ENCODE measurements at regions not wholly inside any gene's neighbourhood (a gene's known extent, or its start where the extent isn't known, plus 50 kb on each side); places are given as distances from the start of the nearest gene placed in this dataset.

DNA sequence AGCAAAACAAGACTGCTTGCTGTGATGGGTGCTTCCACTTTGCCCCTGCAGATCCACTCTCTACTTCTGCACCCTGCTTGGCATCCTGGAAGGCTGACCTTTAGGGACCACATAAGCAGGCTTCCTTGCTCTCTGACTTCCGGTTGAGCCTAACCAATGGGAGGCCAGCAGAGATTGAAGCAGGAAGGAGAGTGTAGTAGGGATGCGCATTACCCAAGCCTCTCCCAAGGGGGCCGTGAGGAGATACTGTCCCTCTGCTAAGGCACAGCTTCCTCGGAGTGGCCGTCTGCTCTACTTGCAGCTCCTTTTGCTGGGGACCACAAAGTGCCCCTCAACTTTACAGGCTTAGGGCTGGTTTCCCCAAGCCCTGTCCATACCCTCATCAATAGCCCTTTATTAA lies 624.3 kb upstream of the TENM3 start:
- DNase-seq (ENCODE audit: low spot score), result no peak

DNA sequence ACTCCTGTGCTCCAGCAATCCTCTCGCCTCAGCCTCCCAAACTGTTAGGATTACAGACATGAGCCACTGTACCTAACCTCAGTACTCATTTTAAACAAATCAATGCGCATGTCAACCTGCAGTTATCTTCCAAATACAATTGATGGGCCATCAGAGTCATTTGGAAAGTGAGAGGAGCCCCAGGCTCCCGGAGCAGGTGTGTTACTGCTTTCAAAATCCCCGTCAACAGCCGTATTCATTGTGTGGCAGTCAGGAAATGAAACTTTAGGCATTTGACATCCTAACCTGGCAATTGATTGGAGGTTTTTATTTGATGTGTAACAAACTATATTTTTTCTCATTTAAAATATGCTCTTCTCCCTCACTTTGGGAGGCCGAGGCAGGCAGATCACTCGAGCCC lies 623.6 kb upstream of the TENM3 start:
- no peak for DNase-seq (ENCODE audit: low spot score)

DNA sequence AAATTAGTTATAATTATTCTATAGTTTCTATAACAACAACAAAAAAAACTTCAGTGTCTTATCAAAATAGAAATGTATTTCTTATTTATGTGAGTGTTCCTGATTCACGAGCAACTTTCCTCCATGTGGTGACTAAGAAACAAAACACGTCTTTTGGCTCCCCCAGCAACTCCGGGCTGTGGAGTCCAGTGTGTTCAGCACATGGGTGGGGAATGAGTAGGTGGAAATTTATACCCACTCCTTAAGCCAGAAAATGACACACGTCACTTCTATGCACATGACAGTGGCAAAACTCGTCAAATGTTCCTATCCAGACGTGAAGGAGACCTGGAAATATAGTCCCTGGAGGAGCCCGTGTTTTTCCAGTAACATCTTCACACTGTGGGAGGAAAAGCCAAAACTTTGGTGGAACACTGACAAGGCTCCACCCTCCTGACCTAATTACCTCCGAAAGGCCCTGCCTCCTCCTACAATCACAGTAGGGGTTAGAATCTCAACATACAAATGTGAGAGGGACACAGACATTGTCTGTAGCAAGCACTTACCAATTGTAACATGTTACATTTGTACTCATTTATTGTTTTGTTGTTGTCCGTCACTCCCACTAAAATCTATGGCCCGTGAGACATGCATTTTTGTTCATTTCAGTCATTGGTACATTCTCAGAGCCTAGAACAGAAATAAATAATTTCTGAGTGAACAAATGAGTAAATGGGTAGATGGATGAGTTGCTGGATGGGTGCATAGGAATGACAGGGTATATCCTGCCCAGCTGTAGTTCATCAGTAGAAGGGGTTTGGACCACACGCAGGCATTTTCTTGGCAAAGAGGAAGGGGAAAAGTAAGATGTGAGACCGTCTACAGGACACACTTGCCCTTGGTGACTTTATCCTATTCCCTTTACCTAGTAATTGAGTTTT lies 605.8 kb upstream of the TENM3 start:
- DNase-seq (ENCODE audit: low spot score), result no peak

DNA sequence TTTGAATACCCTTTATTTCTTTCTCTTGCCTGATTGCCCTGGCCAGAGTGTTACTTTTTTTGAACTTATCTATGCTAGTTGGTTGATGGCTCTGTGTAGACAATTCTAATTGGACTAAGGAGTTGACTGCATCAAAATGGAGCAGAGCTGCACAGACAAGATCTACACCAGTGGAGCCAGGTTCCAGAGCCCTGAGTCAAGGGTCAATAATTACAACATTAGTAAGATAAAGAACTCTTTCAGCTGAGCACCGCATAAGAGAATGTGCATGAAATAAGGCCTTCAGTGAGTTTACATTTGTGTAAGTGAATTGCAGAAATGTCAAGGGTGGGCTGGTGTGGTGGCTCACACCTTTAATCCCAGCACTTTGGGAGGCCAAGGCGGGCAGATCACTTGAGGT lies 599.7 kb upstream of the TENM3 start:
- DNase-seq (ENCODE audit: low spot score), result no peak

DNA sequence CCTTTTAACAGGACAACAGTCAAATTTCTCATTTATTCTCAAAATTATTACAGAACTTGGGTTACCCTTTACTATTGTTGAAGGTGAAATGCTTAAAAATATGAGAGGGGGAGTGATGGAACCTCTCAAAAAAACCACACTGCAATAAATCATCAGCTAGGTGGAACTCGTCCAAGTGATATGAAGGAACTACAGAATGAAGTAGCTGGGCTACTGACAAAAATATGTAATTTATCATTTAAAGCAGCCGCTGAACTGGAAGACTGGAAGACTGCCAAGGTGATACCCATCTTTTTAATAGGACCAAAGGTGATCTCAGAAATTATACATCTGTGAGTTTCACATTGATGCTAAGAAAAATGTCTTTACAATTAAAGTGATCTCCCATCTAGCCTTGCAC lies 597.7 kb upstream of the TENM3 start:
- no peak for DNase-seq (ENCODE audit: low spot score)

DNA sequence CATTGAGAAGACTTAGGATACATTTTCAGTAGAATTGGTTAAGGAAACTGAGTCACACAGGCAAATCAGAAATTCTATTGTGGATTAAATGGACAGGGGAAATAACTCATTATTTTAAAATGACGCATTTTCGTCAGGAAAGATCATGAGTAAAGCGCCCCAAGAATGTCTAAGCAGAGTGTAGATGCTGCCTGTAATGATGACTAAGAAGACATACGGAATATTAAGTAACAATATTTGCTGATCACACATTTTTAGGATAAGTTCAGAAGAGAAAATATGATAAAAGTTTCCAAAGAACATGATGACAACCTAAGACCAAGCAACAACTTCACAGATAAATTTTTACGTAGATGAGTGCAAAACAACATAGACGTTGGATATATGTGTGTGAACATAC lies 596.3 kb upstream of the TENM3 start:
- no peak for DNase-seq (ENCODE audit: low spot score)

DNA sequence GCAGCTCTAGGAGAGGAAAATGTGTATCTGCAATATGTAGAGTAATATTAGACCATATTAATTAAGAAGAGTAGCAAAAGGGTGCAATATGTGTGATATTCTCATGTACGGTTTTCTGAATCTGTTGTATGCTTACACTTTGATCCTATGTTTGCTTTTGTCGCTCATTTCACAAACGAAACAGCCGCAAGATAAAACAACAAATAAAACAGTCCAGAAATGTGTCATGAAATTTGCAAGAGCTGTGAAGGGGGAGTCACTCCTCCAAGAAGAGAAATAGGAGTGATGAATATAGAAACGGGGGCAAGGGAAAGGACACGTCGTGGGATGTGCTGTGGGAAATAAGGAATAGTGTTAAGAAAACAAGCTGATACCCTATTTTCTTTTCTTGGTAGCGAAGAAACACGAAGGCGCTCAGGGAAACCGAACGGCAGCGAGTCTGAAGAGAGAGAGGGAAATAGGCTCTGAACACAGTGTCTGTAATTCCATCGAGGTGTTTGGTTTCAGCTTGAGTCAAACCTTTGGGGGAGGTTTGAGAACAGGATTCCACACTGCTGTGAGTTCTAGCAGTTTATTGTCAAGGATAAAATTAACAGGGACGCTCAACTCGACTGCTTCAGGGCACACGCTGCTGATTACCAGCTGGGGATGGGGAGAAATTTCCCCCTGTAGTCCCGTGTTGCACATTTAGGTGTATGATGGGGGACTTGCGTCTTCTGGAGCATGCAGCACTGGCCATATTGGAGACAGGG lies 595.6 kb upstream of the TENM3 start:
- no peak for DNase-seq (ENCODE audit: low spot score)

DNA sequence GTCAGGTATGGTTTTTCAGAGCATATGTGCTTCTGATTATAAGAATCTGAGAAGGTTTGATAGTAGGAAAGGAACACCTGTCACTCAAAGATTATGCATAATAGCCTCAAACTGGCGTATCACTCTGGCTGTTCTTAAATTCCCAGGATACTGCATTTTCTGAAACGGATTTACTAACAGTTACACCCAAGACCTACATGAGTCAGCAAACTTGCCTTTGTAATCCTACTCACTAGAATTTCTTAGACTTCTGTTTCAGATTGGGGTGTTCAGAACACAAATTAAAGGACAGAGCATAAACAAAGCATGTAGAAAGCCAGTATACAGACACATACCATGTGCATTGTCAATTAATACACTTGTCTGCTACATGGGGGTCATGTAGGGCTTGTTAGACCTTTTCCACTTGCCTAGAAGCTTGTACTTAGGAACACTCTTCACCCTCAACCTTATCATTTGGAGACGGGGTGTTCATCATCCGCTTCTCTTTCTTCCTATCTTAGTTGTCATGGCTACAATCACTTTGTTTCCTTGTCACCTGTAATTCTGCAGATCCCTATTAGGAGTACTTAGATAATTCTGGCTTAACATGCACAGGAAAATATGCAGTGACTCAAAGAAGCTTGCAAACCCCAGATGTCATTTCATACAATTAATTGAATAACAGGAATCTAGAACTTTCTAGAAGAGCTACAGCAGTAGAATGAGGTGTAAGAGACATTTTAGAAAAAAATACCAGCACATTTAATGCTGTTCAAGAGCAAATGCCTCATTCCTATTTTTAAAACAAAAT lies 593.0 kb upstream of the TENM3 start:
- DNase-seq (ENCODE audit: low spot score), result no peak

DNA sequence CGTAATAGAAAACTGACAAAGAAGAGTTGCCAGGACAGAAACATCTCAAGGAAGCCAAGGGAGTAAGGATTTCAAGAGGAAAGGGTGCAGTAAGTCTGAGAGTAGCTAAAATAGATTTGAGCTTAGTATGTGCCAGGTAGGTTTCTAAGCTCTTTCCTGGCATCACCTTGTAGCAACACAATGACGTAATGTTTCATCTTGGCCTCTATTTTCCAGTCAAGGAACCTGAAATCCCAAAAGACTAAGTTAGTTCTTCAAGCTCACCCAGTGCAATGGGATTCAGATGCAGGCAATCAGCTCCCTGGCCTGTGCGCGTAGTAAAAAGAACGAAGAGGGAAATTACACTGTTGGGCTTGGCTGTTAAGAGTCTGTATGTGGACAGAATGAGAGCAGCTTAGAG lies 586.5 kb upstream of the TENM3 start:
- no peak for DNase-seq (ENCODE audit: low spot score)

DNA sequence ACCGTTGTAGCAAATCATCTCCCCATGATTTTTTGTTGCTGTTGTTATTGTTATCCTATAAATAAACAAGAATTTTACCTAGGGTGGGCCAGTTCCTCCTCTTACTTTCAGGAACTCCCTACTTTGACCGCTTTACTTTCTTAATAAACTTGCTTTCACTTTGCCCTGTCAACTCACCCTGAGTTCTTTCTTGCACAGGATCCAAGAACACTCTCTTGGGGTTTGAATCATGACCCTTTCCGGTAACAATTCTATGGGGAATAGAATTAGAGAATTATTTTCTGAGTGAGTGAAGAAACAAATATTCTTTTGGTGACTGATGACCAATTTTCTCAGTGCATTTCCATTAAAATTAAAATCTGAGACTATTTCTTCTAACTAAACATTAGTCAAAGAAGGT lies 584.0 kb upstream of the TENM3 start:
- DNase-seq (ENCODE audit: low spot score), result no peak

DNA sequence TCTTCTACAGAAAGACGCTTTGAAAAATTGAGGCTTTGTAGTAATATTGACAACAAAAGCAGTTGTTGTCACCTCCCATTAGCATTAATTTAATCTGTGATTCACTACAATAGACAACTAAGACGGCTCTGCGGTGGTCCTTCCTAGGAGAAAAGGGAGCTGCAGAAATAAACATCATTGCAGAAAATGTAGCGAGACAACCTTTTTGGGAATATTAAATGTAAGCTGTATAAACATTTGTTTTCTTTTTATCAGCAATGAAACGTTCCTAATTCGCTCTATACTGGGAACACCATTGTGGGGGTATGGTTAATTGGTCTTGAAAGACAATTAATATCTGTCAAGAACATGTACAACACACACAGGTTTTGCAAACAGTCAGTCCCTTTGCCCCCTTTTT lies 583.3 kb upstream of the TENM3 start:
- DNase-seq (ENCODE audit: low spot score), result no peak

DNA sequence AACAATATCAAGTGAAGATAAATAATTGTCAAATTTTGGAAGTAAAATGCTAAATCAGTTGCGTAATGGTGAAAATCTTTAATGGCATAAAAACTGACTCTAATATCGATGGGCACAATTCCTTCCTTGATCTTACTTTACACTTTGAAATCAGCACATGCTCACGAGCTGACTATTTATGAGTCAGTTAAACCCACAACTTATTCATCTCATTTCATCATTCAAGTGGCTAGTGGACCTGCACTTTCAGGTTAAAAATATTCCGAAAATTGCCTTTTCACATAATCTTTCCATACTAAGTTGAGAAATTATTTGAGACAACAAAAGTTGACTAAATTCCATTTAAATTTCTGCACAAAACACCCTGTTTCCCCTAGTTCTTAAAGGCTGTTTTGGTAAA lies 582.1 kb upstream of the TENM3 start:
- DNase-seq (ENCODE audit: low spot score), result no peak

DNA sequence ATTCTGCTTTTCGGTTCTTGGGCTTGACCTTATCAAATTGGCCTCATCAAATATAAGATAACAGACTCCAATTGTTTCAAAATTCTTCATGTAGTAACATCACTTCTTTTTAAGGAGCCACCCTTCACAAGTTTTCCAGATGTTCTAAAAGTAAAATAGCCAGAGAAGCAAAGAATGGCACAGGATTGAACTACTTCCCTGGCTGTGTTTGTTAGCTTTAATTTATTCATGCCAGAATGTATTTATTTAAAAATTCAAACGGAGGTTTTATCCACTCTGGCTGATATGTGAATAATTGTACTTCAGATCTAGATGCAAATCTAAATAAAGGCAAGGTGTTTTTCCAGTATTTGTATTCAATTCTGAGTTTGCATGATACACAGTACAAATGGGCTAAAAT lies 581.3 kb upstream of the TENM3 start:
- DNase-seq (ENCODE audit: low spot score), result no peak

DNA sequence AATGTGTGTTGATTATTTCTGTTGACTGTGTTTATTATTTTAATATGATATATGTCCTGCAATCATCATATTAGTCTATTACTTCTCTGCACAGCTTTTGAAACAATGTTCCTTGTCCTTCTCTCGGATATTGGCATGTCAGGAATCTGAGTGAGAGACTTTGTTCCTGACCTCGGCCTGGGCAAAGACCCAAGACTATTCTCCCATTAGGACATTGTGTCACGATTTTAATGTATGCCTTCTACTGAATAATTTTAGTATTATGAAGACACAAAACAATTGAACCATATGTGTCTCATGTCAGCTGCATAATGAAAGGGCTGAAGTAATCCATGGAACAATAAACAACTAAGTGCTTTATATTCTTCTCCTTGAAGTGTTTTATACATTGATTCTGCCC lies 580.8 kb upstream of the TENM3 start:
- DNase-seq (ENCODE audit: low spot score), result no peak

DNA sequence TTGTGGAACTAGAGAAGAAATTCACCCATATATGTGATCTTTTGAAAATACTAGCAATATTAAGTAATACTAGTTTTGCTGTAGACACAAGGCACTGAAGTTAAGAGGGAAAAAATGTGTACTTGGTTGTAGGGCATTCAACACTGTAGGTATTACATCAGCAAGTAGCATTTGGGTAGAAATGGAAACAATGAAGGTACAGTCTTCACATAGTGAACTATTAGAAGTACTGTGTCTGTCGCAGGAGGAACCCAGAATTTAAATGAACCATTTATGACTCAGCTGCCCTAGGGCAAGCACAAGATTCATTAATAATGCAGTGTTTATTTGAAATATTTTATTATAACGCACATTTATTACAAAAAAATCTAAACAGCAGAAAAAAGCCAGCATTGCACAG lies 572.7 kb upstream of the TENM3 start:
- no peak for DNase-seq (ENCODE audit: low spot score)

DNA sequence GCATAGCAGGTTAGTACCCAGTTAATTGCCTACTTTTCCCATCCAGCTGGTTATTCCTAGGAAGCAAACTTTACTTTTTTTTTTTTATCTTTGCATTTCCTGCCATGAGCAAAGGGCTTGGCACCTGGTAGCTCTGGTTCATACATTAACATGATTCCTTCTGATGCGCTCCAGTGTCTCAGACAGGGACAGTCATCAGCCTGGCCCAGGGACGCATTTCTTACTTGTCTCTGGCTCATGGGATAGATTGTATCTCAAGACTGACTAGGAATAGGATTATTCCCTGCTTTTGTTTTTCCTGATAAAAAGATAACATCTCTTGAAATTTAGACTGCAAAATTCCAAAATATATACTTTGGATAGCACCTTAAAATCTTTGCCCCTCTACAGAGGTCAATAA lies 571.5 kb upstream of the TENM3 start:
- no peak for DNase-seq (ENCODE audit: low spot score)

DNA sequence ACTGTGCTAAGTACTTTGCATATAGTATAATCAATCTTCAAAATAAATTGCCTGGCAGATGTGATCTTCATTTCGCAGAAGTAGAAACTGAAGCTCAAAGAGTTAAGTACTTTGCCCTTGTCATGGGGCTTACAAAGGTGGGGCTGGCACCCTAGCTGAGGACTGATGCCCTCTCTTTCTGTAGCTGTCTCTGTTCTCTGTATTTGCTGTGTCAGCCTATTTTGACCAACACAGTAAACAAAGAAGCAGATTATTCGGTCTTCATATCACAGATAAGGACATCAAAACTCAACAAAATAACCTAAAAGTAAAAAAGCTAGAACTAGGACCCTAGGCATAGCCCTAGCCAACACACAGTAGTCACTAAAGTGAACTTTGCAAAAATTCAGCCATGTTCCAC lies 570.5 kb upstream of the TENM3 start:
- no peak for DNase-seq (ENCODE audit: low spot score)

DNA sequence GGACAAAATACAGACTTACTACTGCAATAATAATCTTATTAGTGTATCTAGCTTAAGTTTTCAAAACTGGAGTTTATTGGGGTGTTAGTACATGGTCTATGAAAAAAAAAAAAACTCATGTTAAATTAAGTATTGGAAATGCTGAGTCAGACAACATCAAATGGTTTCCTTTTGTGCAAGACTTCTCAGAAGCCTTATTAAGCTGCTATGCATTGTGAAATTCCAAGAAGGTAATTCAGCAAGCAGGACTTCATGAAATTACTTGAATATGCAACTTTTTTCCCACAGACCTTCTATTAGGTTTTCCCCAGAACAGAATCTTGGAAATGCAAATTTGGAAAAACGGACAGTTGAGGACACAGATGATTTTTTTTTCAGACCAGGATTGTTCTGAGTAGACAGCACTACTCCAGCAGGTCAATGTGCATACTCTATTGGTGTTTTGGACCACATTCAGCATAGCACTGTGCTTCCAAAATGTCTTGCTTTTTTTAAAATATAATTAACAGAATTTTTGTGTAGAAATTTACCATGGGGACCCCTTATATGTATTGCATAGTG lies 568.8 kb upstream of the TENM3 start:
- no peak for DNase-seq (ENCODE audit: low spot score)

DNA sequence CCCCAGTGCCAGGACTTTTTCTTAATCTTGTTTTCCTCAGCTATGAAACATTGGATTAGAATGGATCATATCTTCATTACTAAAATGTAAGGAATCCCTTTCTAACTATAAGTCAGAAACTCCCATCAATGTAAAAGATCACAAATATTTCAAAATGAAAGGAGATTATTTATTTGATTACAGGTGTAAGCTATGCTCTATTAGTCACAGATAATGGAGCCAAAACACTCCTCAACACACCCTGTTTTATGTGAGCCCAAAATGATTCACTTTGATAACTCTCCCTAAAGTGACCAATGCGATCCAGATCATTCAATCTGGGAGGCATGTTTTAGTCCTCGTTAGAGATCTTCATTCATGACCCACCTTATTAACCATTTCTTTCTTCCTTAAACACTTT lies 566.7 kb upstream of the TENM3 start:
- DNase-seq (ENCODE audit: low spot score), result no peak

DNA sequence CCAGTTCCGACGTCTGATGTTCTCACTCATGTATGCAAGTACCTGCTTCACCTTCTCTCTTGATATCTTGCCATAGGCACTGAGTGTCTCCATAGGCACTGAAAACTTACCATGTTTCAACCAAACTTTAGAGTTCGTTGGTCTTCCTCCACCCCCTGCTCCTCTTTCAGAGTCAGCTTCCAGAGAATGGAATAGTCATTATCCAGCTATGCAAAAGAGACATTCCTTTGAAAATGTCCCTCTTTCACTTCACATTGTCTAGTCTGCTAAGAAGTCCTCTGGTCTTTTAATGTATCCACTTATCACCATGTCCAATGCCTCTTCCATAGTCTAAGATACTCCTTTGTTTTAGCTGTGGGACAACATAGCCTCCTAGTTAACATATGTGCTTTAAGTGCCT lies 566.0 kb upstream of the TENM3 start:
- no peak for DNase-seq (ENCODE audit: low spot score)

DNA sequence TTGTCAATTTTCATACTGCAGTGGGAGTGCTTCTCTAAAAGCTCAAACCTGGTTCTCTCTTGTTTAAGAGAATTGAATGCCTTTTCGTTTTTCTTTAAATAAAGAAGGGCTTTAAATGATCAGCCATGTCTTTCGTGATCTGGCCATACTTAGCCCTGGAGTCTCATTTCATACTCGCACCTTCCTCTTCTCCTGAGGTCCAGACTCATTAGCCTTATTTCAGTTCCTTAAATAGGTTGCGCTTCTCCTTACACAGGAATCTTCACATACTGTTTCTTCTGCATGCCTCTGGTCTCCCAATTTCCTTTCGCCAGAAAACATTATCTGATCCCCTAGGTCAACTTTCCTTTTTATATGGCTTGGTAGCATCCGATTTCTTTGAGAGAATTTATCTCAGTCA lies 565.6 kb upstream of the TENM3 start:
- no peak for DNase-seq (ENCODE audit: low spot score)

DNA sequence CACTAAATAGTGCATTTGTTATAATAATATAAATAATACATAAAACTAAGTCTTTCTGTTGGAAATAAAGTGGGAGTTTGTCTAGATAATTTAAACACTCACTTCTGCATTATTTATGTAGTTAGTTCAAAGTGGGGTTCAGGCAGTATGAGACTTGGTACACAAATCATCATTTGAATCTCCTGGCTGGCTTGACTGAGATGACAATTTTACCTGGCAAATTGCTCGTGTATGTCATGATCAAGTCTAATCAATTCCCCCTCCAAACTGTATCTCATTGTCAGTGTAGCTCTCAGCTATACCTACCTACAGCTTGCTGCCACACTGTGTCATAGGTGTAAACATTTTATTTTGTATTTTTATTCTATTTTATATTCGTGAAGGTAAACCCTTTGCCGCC lies 563.4 kb upstream of the TENM3 start:
- DNase-seq (ENCODE audit: low spot score), result no peak

Measured in germinal center (tissue), 1 donor.